ENCODE measurements at regions not wholly inside any gene's neighbourhood (a gene's known extent, or its start where the extent isn't known, plus 50 kb on each side); places are given as distances from the start of the nearest gene placed in this dataset.

GRCh38 chr20:53826597-53827291, 233.1 kb upstream of the ZNF217 start:
- no peak for DNase-seq (ENCODE audit: low spot score, unreplicated experiment)
- H3K9me3 Mint-ChIP-seq (ENCODE audit: low read depth): peaks cover 3% of the 10 kb centered on the region
- no peak overlapping the region for H3K4me3 Mint-ChIP-seq (ENCODE audit: low read depth)
- no peak for TF ChIP-seq CTCF (IDR thresholded peaks at IDR 0.05; ENCODE audit: unreplicated experiment)
- H3K27ac Mint-ChIP-seq: no peak overlapping the region
- no peaks in the 10 kb centered on the region for H3K27me3 Mint-ChIP-seq
- peaks cover 22% of the 10 kb centered on the region for H3K4me1 Mint-ChIP-seq (ENCODE audit: low read depth)
- H3K36me3 Mint-ChIP-seq (ENCODE audit: insufficient read depth): no peaks in the 10 kb centered on the region

GRCh38 chr20:53826090-53826489, 232.5 kb upstream of the ZNF217 start:
- Mint-ChIP-seq H3K4me3 (ENCODE audit: low read depth) (no peak overlapping the region), H3K27me3 (no peaks in the 10 kb centered on the region), H3K36me3 (ENCODE audit: insufficient read depth) (no peaks in the 10 kb centered on the region)

GRCh38 chr20:53825282-53825681, 231.6 kb upstream of the ZNF217 start:
- H3K27me3 Mint-ChIP-seq: no peaks in the 10 kb centered on the region
- H3K4me3 Mint-ChIP-seq (ENCODE audit: low read depth): no peak overlapping the region
- TF ChIP-seq CTCF (IDR thresholded peaks at IDR 0.05; ENCODE audit: unreplicated experiment): no peak
- H3K4me1 Mint-ChIP-seq (ENCODE audit: low read depth): peaks cover 22% of the 10 kb centered on the region
- no peak for DNase-seq (ENCODE audit: low spot score, unreplicated experiment)
- no peak overlapping the region for H3K27ac Mint-ChIP-seq
- H3K9me3 Mint-ChIP-seq (ENCODE audit: low read depth): peaks cover 3% of the 10 kb centered on the region
- H3K36me3 Mint-ChIP-seq (ENCODE audit: insufficient read depth): no peaks in the 10 kb centered on the region

More at GRCh38 chr20:53826090-53826489, 232.5 kb upstream of the ZNF217 start:
- TF ChIP-seq CTCF (IDR thresholded peaks at IDR 0.05; ENCODE audit: unreplicated experiment): no peak
- peaks cover 3% of the 10 kb centered on the region for H3K9me3 Mint-ChIP-seq (ENCODE audit: low read depth)
- H3K4me1 Mint-ChIP-seq (ENCODE audit: low read depth): peaks cover 22% of the 10 kb centered on the region
- H3K27ac Mint-ChIP-seq: no peak overlapping the region
- no peak for DNase-seq (ENCODE audit: low spot score, unreplicated experiment)

- H3K27me3 Mint-ChIP-seq: no peaks in the 10 kb centered on the region
Measured at GRCh38 chr20:53824779-53825178, 231.1 kb upstream of the ZNF217 start.

GRCh38 chr20:53823121-53823764, 229.6 kb upstream of the ZNF217 start:
- Mint-ChIP-seq H3K27ac (no peak overlapping the region), H3K36me3 (ENCODE audit: insufficient read depth) (no peaks in the 10 kb centered on the region), H3K9me3 (ENCODE audit: low read depth) (peaks cover 9% of the 10 kb centered on the region), H3K4me3 (ENCODE audit: low read depth) (no peak overlapping the region), H3K27me3 (no peaks in the 10 kb centered on the region), H3K4me1 (ENCODE audit: low read depth) (peaks cover 5% of the 10 kb centered on the region)
- no peak for DNase-seq (ENCODE audit: low spot score, unreplicated experiment)
- TF ChIP-seq CTCF (IDR thresholded peaks at IDR 0.05; ENCODE audit: unreplicated experiment): no peak

More at GRCh38 chr20:53824779-53825178, 231.1 kb upstream of the ZNF217 start:
- DNase-seq (ENCODE audit: low spot score, unreplicated experiment): no peak
- Mint-ChIP-seq H3K4me3 (ENCODE audit: low read depth) (no peak overlapping the region), H3K27ac (no peak overlapping the region), H3K4me1 (ENCODE audit: low read depth) (peaks cover 19% of the 10 kb centered on the region), H3K9me3 (ENCODE audit: low read depth) (peaks cover 3% of the 10 kb centered on the region), H3K36me3 (ENCODE audit: insufficient read depth) (no peaks in the 10 kb centered on the region)
- no peak for TF ChIP-seq CTCF (IDR thresholded peaks at IDR 0.05; ENCODE audit: unreplicated experiment)

Measured in progenitor cell of endocrine pancreas (in vitro differentiated cells).